K562 (cell line): ENCODE measurements at regions not wholly inside any gene's neighbourhood (a gene's known extent, or its start where the extent isn't known, plus 50 kb on each side); places are given as distances from the start of the nearest gene placed in this dataset.

Experiments used
- ATAC-seq: fragments of 200-7000 bp; cut with Tn5 transposase; 3 replicates; pipeline ENCODE4 v1.9.1; 2020; ENCODE audit warnings: moderate library complexity
- BruUV-seq: library from RNA; stranded (reverse); fragments of 400-500 nt; replicated peaks from 2 replicates; lab custom pipeline; 2021; lab: Mats Ljungman, UMichigan
- CTCF ChIA-PET: fragments of 300-600 bp; formaldehyde crosslinking; extraction: SDS; loops from one replicate; lab custom pipeline; 2021; ENCODE audit warnings: low intra/inter-chr PET ratio; lab: Yijun Ruan, JAX
- POLR2A ChIA-PET: fragments of 300-600, 350-650 bp; sonication (Branson Sonifier 250); formaldehyde crosslinking; extraction: SDS; loops from one replicate; lab custom pipeline; 2021; ENCODE audit warnings: antibody characterized with exemption, inconsistent platforms; lab: Yijun Ruan, JAX
- DNase-seq, 4 experiments: peaks; one replicate each; pipeline versions ENCODE4 v3.0.0 to v3.0.0-alpha.2; 2011 to 2018; ENCODE audit warnings: low spot score in 3 of 4, mixed read lengths in 3 of 4; ENCODE audit errors: extremely low read depth in 1 of 4
- FAIRE-seq: peaks from 2 replicates; lab custom pipeline; 2011; peaks lifted over from hg19 to GRCh38; lab: Jason Lieb, UNC
- H2AFZ ChIP-seq: 2 replicates; pipeline ENCODE4 v1.6.0; 2011; ENCODE audit warnings: low read depth, low read length, control low read depth, inconsistent platforms
- H3K27ac ChIP-seq: fragments of 200-600 bp; 3 replicates; pipeline ENCODE4 v1.8.0; 2011; ENCODE audit warnings: low read depth, mild to moderate bottlenecking, control low read depth, inconsistent platforms, low read length, moderate library complexity, mixed read lengths; ENCODE audit errors: extremely low read depth
- H3K27me3 ChIP-seq, 2 experiments: fragments of 300-600 bp in 1 of 2; 2 replicates in 1 of 2; 3 replicates in 1 of 2; pipeline versions ENCODE4 v1.6.0 to v1.8.0; 2011; ENCODE audit warnings: inconsistent platforms in 2 of 2, low read length in 2 of 2, mild to moderate bottlenecking in 1 of 2, mixed read lengths in 1 of 2, moderate library complexity in 1 of 2; ENCODE audit not compliant: control insufficient read depth in 2 of 2, insufficient read depth in 2 of 2
- H3K36me3 ChIP-seq: fragments of 300-600 bp; 3 replicates; pipeline ENCODE4 v1.8.0; 2011; ENCODE audit warnings: mild to moderate bottlenecking, low read length, inconsistent platforms; ENCODE audit not compliant: control insufficient read depth, insufficient read depth
- H3K4me1 ChIP-seq, 2 experiments: fragments of 200-600 bp in 1 of 2; replicated peaks in 1 of 2; 2 replicates in 1 of 2; 3 replicates in 1 of 2; pipeline versions ENCODE4 v1.5.1 to v1.8.0; 2011; ENCODE audit warnings: inconsistent platforms in 2 of 2, low read length in 2 of 2, mild to moderate bottlenecking in 1 of 2, mixed read lengths in 1 of 2, moderate library complexity in 1 of 2; ENCODE audit not compliant: control insufficient read depth in 2 of 2, insufficient read depth in 2 of 2
- H3K4me2 ChIP-seq: 2 replicates; pipeline ENCODE4 v1.6.1; 2011; ENCODE audit warnings: low read length, control low read depth, inconsistent platforms, mixed read lengths; ENCODE audit not compliant: insufficient read depth
- H3K4me3 ChIP-seq: fragments of 200-600 bp; sonication (generic), shearing (Covaris generic); 2 replicates; pipeline ENCODE4 v1.5.1; 2016; ENCODE audit warnings: control low read depth, inconsistent platforms
- H3K79me2 ChIP-seq: fragments of 200-600 bp; 3 replicates; pipeline ENCODE4 v1.8.0; 2011; ENCODE audit warnings: low read length, inconsistent platforms; ENCODE audit not compliant: control insufficient read depth, insufficient read depth
- H3K9ac ChIP-seq, 2 experiments: 2 replicates each; pipeline versions ENCODE4 v1.6.0 to v1.6.1; 2011; ENCODE audit warnings: low read depth in 2 of 2, low read length in 2 of 2, control low read depth in 1 of 2, inconsistent platforms in 1 of 2, mild to moderate bottlenecking in 1 of 2, mixed read lengths in 1 of 2; ENCODE audit not compliant: insufficient read depth in 1 of 2
- H3K9me1 ChIP-seq: one replicate; pipeline ENCODE4 v1.6.0; 2011; ENCODE audit warnings: inconsistent platforms, mild to moderate bottlenecking, low read length, moderate library complexity; ENCODE audit not compliant: control insufficient read depth, insufficient read depth
- H3K9me3 ChIP-seq: replicated peaks from 2 replicates; pipeline ENCODE4 v1.5.1; 2011; ENCODE audit warnings: low read depth, low read length, inconsistent platforms; ENCODE audit not compliant: control insufficient read depth, insufficient read depth
- H4K20me1 ChIP-seq: replicated peaks from 2 replicates; pipeline ENCODE4 v1.6.1; 2011; ENCODE audit warnings: low read length, inconsistent platforms, mixed read lengths; ENCODE audit not compliant: control insufficient read depth, insufficient read depth
- CHCHD3 ChIP-seq: fragments of 250-450 bp; sonication (Bioruptor Pico); IDR thresholded peaks from 2 replicates; pipeline ENCODE4 v2.1.2; 2022; ENCODE audit warnings: mild to moderate bottlenecking
- GTF2A2 ChIP-seq: IDR thresholded peaks from 2 replicates; pipeline ENCODE4 v1.6.1; 2016; ENCODE audit warnings: mild to moderate bottlenecking, missing genetic modification characterization, missing compliant biosample characterization
- HINFP ChIP-seq: fragments of 450-650 bp; conservative IDR thresholded peaks from 2 replicates; pipeline ENCODE4 v1.6.1; 2016; ENCODE audit warnings: missing genetic modification characterization, low read depth, mild to moderate bottlenecking, control low read depth, missing compliant biosample characterization
- ILF3 ChIP-seq: fragments of 450-650 bp; IDR thresholded peaks from 2 replicates; pipeline ENCODE4 v1.6.1; 2018; ENCODE audit warnings: antibody characterized with exemption, mild to moderate bottlenecking, moderate library complexity, borderline replicate concordance
- IRF2 ChIP-seq: sonication (generic); formaldehyde crosslinking; IDR thresholded peaks from 2 replicates; pipeline ENCODE4 v1.8.1; 2022; ENCODE audit warnings: mild to moderate bottlenecking, missing genetic modification reagents
- LARP7 ChIP-seq: fragments of 450-650 bp; IDR thresholded peaks from 2 replicates; pipeline ENCODE4 v1.6.1; 2016
- NELFE ChIP-seq: IDR thresholded peaks from 2 replicates; pipeline ENCODE4 v1.6.1; 2011; ENCODE audit warnings: mild to moderate bottlenecking; ENCODE audit not compliant: insufficient read depth, insufficient read length
- RAD51 ChIP-seq: fragments of 450-650 bp; IDR thresholded peaks from 2 replicates; pipeline ENCODE4 v1.7.1; 2016; ENCODE audit warnings: low read depth, mild to moderate bottlenecking, borderline replicate concordance
- SMARCB1 ChIP-seq: IDR thresholded peaks from 2 replicates; pipeline ENCODE4 v1.6.1; 2011; ENCODE audit warnings: improper control_type of control experiment, low read depth; ENCODE audit not compliant: insufficient read length
- SP1 ChIP-seq: sonication (generic); formaldehyde crosslinking; IDR thresholded peaks from 2 replicates; pipeline ENCODE4 v1.8.1; 2022; ENCODE audit warnings: mild to moderate bottlenecking, missing genetic modification reagents
- ZFPM2 ChIP-seq: fragments of 250-450 bp; sonication (Bioruptor Pico); IDR thresholded peaks from 2 replicates; pipeline ENCODE4 v1.5.1; 2022; ENCODE audit warnings: mild to moderate bottlenecking
- ZNF41 ChIP-seq: fragments of 250-450 bp; sonication (Bioruptor Pico); conservative IDR thresholded peaks from 2 replicates; pipeline ENCODE4 v1.4.0; 2020; ENCODE audit warnings: mild to moderate bottlenecking
- ZNF589 ChIP-seq: fragments of 200-800 bp; sonication (Bioruptor generic); IDR thresholded peaks from 2 replicates; pipeline ENCODE4 v1.6.1; 2016; ENCODE audit warnings: low read depth, missing genetic modification characterization, missing compliant biosample characterization
- in situ Hi-C: fragments of 300-500 bp; cut with MboI; formaldehyde crosslinking; loops from 4 replicates; pipeline ENCODE4 v1.15.0; 2018; ENCODE audit warnings: inconsistent platforms, mixed read lengths
- intact Hi-C: fragments of 100-400 bp; cut with micrococcal nuclease; formaldehyde crosslinking; loops from 2 replicates; pipeline ENCODE4 v1.14.2; 2022

- Histone ChIP-seq H3K4me3 (no peak overlapping the region), H3K27me3 (no peaks in the 10 kb centered on the region), H3K4me1 (no peaks in the 10 kb centered on the region), H2AFZ (no peak overlapping the region), H3K4me2 (no peak overlapping the region), H3K79me2 (no peaks in the 10 kb centered on the region), H4K20me1 (no peaks in the 10 kb centered on the region), H3K9me1 (no peaks in the 10 kb centered on the region), H3K36me3 (no peaks in the 10 kb centered on the region), H3K27ac (no peak overlapping the region), H3K9ac (no peak overlapping the region), H3K9me3 (no peaks in the 10 kb centered on the region)
- no peak for FAIRE-seq
- no TSS peak for BruUV-seq
- DNase-seq: no peak
- in situ Hi-C loops: no loop called here
- CTCF ChIA-PET: no interaction called here
- no peak for ATAC-seq
- no peak for TF ChIP-seq RAD51
- no peak for TF ChIP-seq ILF3
- no peak for TF ChIP-seq NELFE
- TF ChIP-seq CHCHD3: no peak
- no peak for TF ChIP-seq SMARCB1
- no peak for TF ChIP-seq ZNF589 (CRISPR knock-in tag)
- no peak for TF ChIP-seq GTF2A2 (tag)
- no peak for TF ChIP-seq IRF2 (CRISPR knock-in tag)
- TF ChIP-seq LARP7: no peak
- TF ChIP-seq SP1 (CRISPR knock-in tag): no peak
- TF ChIP-seq HINFP: no peak
- TF ChIP-seq ZNF41 (CRISPR knock-in tag): no peak
- TF ChIP-seq ZFPM2: no peak
- POLR2A ChIA-PET: no interaction called here
- intact Hi-C loops: no loop called here
These were observed 1744.4 kb upstream of the ADGRL3 start for GRCh38 chr4:59455751-59456150.
